ENCODE measurements at regions not wholly inside any gene's neighbourhood (a gene's known extent, or its start where the extent isn't known, plus 50 kb on each side); places are given as distances from the start of the nearest gene placed in this dataset.
"Not testable (repeated sequence)": the region's sequence is repeated elsewhere in the genome, so short reads cannot be mapped to it uniquely, and the experiment has no call there.

GRCh38 chr4:77268108-77268507, 111.1 kb downstream of the CCNG2 start:
- Histone ChIP-seq H3K4me1 (no peaks in the 10 kb centered on the region), H3K9me3 (no peaks in the 10 kb centered on the region), H3K4me3 (no peak overlapping the region), H3K27ac (no peak overlapping the region), H3K36me3 (no peaks in the 10 kb centered on the region), H3K27me3 (no peaks in the 10 kb centered on the region)
- no peak for DNase-seq
- 73% methylated on average over 2 of the region's 2 CpGs; no CpG with 5 or more reads in 1 of the 2 donors for WGBS, 2 donors (ENCODE audit: low coverage in 1 of 2)
- intact Hi-C loops (cut with DNase I; ENCODE audit: low total_unique reads) (no loop called here), in situ Hi-C loops (cut with MboI; ENCODE audit: low pct_ligation_motif_present in 1 of 4, low pct_unique_long_range_greater_than_20kb in 1 of 4, low sequenced_read_pairs in 3 of 4) (no loop called here)
- TF ChIP-seq EP300 (IDR thresholded peaks at IDR 0.05; ENCODE audit: low read depth) (no peak), POLR2AphosphoS5 (IDR thresholded peaks at IDR 0.05) (no peak), POLR2A (IDR thresholded peaks at IDR 0.05) (no peak), CTCF (IDR thresholded peaks at IDR 0.05) (no peak)

- no peak overlapping the region for H3K4me3 ChIP-seq
- TF ChIP-seq POLR2A (IDR thresholded peaks at IDR 0.05): no peak
- no peak for TF ChIP-seq POLR2AphosphoS5 (IDR thresholded peaks at IDR 0.05)
- no peak for TF ChIP-seq CTCF (IDR thresholded peaks at IDR 0.05)
- no peaks in the 10 kb centered on the region for H3K36me3 ChIP-seq
- H3K4me1 ChIP-seq: no peaks in the 10 kb centered on the region
- DNase-seq: no peak
- in situ Hi-C loops (cut with MboI; ENCODE audit: low pct_ligation_motif_present in 1 of 4, low pct_unique_long_range_greater_than_20kb in 1 of 4, low sequenced_read_pairs in 3 of 4): no loop called here
- intact Hi-C loops (cut with DNase I; ENCODE audit: low total_unique reads): no loop called here
- no peak overlapping the region for H3K27ac ChIP-seq
- H3K27me3 ChIP-seq: no peaks in the 10 kb centered on the region
- H3K9me3 ChIP-seq: no peaks in the 10 kb centered on the region
- WGBS, 2 donors (ENCODE audit: low coverage in 1 of 2): 84 to 100% methylated on average over 1 of the region's 1 CpG
Observed at GRCh38 chr4:77269505-77269904, 112.5 kb downstream of the CCNG2 start.

DNA sequence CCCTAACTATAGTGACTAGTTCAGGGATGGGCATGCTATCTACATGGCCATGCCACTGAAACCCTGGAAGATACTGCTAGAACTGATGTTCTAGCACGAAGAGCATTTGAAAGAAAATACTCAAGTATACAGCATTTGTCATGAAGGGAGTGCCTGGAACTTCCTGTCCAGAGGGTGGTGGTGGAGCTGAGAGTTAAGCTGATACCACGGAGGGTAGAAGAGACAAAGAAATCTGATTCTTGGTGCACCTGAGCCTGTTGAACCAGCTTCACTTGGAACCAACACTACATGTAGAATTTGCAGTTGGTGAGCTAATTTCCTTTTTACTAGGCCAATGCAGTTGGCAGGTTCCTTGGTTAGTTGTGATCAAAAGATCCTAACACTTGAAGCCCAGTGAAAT, 116.4 kb downstream of the CCNG2 start:
- Histone ChIP-seq H3K27ac (no peak overlapping the region), H3K9me3 (no peaks in the 10 kb centered on the region), H3K4me1 (no peaks in the 10 kb centered on the region), H3K4me3 (no peak overlapping the region), H3K27me3 (no peaks in the 10 kb centered on the region), H3K36me3 (no peaks in the 10 kb centered on the region)
- TF ChIP-seq CTCF (IDR thresholded peaks at IDR 0.05): no peak
- TF ChIP-seq POLR2AphosphoS5 (IDR thresholded peaks at IDR 0.05): no peak
- no peak for TF ChIP-seq EP300 (IDR thresholded peaks at IDR 0.05; ENCODE audit: low read depth)
- TF ChIP-seq POLR2A (IDR thresholded peaks at IDR 0.05): no peak
- DNase-seq: no peak
- 68% methylated on average over 2 of the region's 2 CpGs; no CpG with 5 or more reads in 1 of the 2 donors for WGBS, 2 donors (ENCODE audit: low coverage in 1 of 2)
- intact Hi-C loops (cut with DNase I; ENCODE audit: low total_unique reads) (no loop called here), in situ Hi-C loops (cut with MboI; ENCODE audit: low pct_ligation_motif_present in 1 of 4, low pct_unique_long_range_greater_than_20kb in 1 of 4, low sequenced_read_pairs in 3 of 4) (no loop called here)

DNA sequence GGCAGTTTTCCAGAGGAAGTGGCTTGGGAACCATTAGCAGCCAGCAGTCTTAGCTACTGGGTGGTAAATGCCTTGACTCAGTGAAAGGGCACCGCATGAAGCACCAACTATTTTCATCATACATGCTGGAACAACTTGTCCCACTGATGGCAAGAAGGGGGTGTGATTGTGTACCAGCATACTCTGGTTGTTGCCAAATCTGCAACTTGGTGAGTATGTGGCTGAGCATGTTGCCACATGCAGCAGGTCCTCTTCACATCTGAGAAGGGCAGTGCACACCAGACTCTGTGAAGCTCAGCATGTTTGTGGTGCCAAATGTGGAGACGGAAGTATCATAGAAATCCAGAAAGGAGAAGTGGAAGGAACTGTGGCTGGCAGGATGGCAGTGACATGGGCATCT, 122.1 kb downstream of the CCNG2 start:
- H3K9me3 ChIP-seq; in situ Hi-C loops (cut with MboI; ENCODE audit: low pct_ligation_motif_present in 1 of 4, low pct_unique_long_range_greater_than_20kb in 1 of 4, low sequenced_read_pairs in 3 of 4); intact Hi-C loops (cut with DNase I; ENCODE audit: low total_unique reads); H3K4me3 ChIP-seq; H3K27me3 ChIP-seq; DNase-seq; H3K27ac ChIP-seq; H3K4me1 ChIP-seq; H3K36me3 ChIP-seq: not testable (repeated sequence)
- WGBS, 2 donors (ENCODE audit: low coverage in 1 of 2): 82 to 100% methylated on average over 1 to 2 of the region's 2 CpGs

DNA sequence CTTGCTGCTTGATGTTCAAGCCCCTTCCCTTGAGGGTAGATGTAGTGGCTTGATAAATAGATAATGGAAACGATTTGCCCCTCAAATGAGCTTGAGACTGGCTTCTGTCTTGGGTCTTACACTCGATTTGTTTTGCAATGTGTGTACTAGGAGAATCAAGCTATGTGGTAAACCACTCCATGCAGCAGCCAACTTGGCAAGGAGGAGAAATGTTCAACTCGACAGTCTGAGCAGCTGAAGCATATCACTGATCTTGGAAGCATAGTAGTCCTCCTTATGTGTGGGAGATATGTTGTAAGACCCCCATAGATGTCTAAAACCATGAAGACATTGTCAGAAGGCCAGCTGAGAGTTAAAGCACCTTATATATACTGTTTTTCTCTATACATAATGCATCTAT, 125.3 kb downstream of the CCNG2 start:
- intact Hi-C loops (cut with DNase I; ENCODE audit: low total_unique reads) (no loop called here), in situ Hi-C loops (cut with MboI; ENCODE audit: low pct_ligation_motif_present in 1 of 4, low pct_unique_long_range_greater_than_20kb in 1 of 4, low sequenced_read_pairs in 3 of 4) (no loop called here)
- Histone ChIP-seq H3K4me3 (no peak overlapping the region), H3K27ac (no peak overlapping the region), H3K36me3 (no peaks in the 10 kb centered on the region), H3K4me1 (no peaks in the 10 kb centered on the region), H3K27me3 (no peaks in the 10 kb centered on the region), H3K9me3 (no peaks in the 10 kb centered on the region)
- 57% methylated on average over 3 of the region's 3 CpGs; no CpG with 5 or more reads in 1 of the 2 donors for WGBS, 2 donors (ENCODE audit: low coverage in 1 of 2)
- DNase-seq: no peak
- TF ChIP-seq CTCF (IDR thresholded peaks at IDR 0.05): no peak
- no peak for TF ChIP-seq EP300 (IDR thresholded peaks at IDR 0.05; ENCODE audit: low read depth)
- no peak for TF ChIP-seq POLR2A (IDR thresholded peaks at IDR 0.05)
- no peak for TF ChIP-seq POLR2AphosphoS5 (IDR thresholded peaks at IDR 0.05)
